SU-DHL-6 (cell line): ENCODE measurements at regions not wholly inside any gene's neighbourhood (a gene's known extent, or its start where the extent isn't known, plus 50 kb on each side); places are given as distances from the start of the nearest gene placed in this dataset.

ENCODE experiments used
- H2AFZ ChIP-seq: fragments of 200-600 bp; sonication (generic); 2 replicates; pipeline ENCODE4 v1.6.1; 2014; ENCODE audit warnings: low read depth, mild to moderate bottlenecking, moderate library complexity, mixed read lengths, antibody characterized with exemption, low read length; ENCODE audit not compliant: severe bottlenecking
- H3F3A ChIP-seq: fragments of 200-600 bp; shearing (Covaris generic); 2 replicates; pipeline ENCODE4 v1.6.0; 2016; ENCODE audit warnings: antibody characterized with exemption, mild to moderate bottlenecking; ENCODE audit not compliant: insufficient read depth
- H3K27ac ChIP-seq: fragments of 200-600 bp; sonication (generic); 2 replicates; pipeline ENCODE4 v1.5.1; 2016; ENCODE audit warnings: low read depth, mild to moderate bottlenecking, low read length, moderate library complexity, mixed read lengths
- H3K27me3 ChIP-seq: fragments of 200-600 bp; sonication (generic), shearing (Covaris generic); 2 replicates; pipeline ENCODE4 v1.6.0; 2014; ENCODE audit warnings: mild to moderate bottlenecking, low read length
- H3K36me3 ChIP-seq: fragments of 200-600 bp; sonication (generic); 2 replicates; pipeline ENCODE4 v1.6.1; 2014; ENCODE audit warnings: mild to moderate bottlenecking, low read length, mixed read lengths
- H3K4me2 ChIP-seq: fragments of 300-600, 200-600 bp; shearing (Covaris generic), sonication (generic); 2 replicates; pipeline ENCODE4 v1.6.0; 2014; ENCODE audit warnings: low read length, low read depth, mild to moderate bottlenecking; ENCODE audit not compliant: poor library complexity, severe bottlenecking
- H3K4me3 ChIP-seq: fragments of 200-600 bp; sonication (generic); 2 replicates; pipeline ENCODE4 v1.5.1; 2014; ENCODE audit warnings: antibody characterized with exemption, low read length, mild to moderate bottlenecking, mixed read lengths; ENCODE audit not compliant: insufficient read depth, poor library complexity, severe bottlenecking
- H3K79me2 ChIP-seq: fragments of 200-600 bp; sonication (generic); 2 replicates; pipeline ENCODE4 v1.6.1; 2014; ENCODE audit warnings: mild to moderate bottlenecking, low read length, moderate library complexity; ENCODE audit not compliant: insufficient read depth
- H3K9ac ChIP-seq: fragments of 200-600 bp; sonication (generic); 2 replicates; pipeline ENCODE4 v1.7.0; 2014; ENCODE audit warnings: mild to moderate bottlenecking, low read length
- H3K9me2 ChIP-seq: fragments of 200-600 bp; sonication (generic); replicated peaks from 2 replicates; pipeline ENCODE4 v1.6.1; 2014; ENCODE audit warnings: low read length; ENCODE audit not compliant: insufficient read depth
- H3K9me3 ChIP-seq: fragments of 200-600 bp; sonication (generic); 2 replicates; pipeline ENCODE4 v1.6.1; 2014; ENCODE audit warnings: low read length, mixed read lengths; ENCODE audit not compliant: insufficient read depth
- H4K20me1 ChIP-seq: fragments of 200-600 bp; sonication (generic); 2 replicates; pipeline ENCODE4 v1.6.1; 2014; ENCODE audit warnings: low read depth, mild to moderate bottlenecking, antibody characterized with exemption, low read length, moderate library complexity, mixed read lengths
- CTCF ChIP-seq: fragments of 200-600 bp; sonication (generic); IDR thresholded peaks from one replicate; pipeline ENCODE4 v1.5.1; 2017; ENCODE audit warnings: antibody characterized with exemption, mild to moderate bottlenecking, low read length, moderate library complexity; ENCODE audit not compliant: insufficient read depth, poor library complexity, severe bottlenecking
- EZH2phosphoT487 ChIP-seq: fragments of 200-600 bp; sonication (generic), shearing (Covaris generic); conservative IDR thresholded peaks from 2 replicates; pipeline ENCODE4 v1.6.1; 2018; ENCODE audit warnings: mild to moderate bottlenecking, antibody characterized with exemption, low read length, moderate library complexity, mixed read lengths

GRCh38 chr15:95362306-95362705, 968.2 kb upstream of the NR2F2 start:
- no peak overlapping the region for H3K9ac ChIP-seq
- H3K27me3 ChIP-seq, result no peaks in the 10 kb centered on the region
- no peaks in the 10 kb centered on the region for H3K9me2 ChIP-seq
- H3K36me3 ChIP-seq, result no peaks in the 10 kb centered on the region
- H3K9me3 ChIP-seq, result no peaks in the 10 kb centered on the region
- no peaks in the 10 kb centered on the region for H3F3A ChIP-seq
- H3K4me3 ChIP-seq, result no peak overlapping the region
- no peak overlapping the region for H3K4me2 ChIP-seq
- TF ChIP-seq EZH2phosphoT487 (no peak), CTCF (no peak)
- no peak overlapping the region for H3K27ac ChIP-seq
- no peak overlapping the region for H2AFZ ChIP-seq
- no peaks in the 10 kb centered on the region for H3K79me2 ChIP-seq
- no peaks in the 10 kb centered on the region for H4K20me1 ChIP-seq

GRCh38 chr15:95363646-95364045, 966.9 kb upstream of the NR2F2 start:
- Histone ChIP-seq H3K79me2 (no peaks in the 10 kb centered on the region), H3K27me3 (no peaks in the 10 kb centered on the region), H3F3A (no peaks in the 10 kb centered on the region), H2AFZ (no peak overlapping the region), H3K4me2 (no peak overlapping the region), H3K9ac (no peak overlapping the region), H3K27ac (no peak overlapping the region), H3K9me2 (no peaks in the 10 kb centered on the region), H3K9me3 (no peaks in the 10 kb centered on the region), H4K20me1 (no peaks in the 10 kb centered on the region), H3K4me3 (no peak overlapping the region), H3K36me3 (no peaks in the 10 kb centered on the region)
- TF ChIP-seq EZH2phosphoT487, result no peak
- no peak for TF ChIP-seq CTCF

DNA sequence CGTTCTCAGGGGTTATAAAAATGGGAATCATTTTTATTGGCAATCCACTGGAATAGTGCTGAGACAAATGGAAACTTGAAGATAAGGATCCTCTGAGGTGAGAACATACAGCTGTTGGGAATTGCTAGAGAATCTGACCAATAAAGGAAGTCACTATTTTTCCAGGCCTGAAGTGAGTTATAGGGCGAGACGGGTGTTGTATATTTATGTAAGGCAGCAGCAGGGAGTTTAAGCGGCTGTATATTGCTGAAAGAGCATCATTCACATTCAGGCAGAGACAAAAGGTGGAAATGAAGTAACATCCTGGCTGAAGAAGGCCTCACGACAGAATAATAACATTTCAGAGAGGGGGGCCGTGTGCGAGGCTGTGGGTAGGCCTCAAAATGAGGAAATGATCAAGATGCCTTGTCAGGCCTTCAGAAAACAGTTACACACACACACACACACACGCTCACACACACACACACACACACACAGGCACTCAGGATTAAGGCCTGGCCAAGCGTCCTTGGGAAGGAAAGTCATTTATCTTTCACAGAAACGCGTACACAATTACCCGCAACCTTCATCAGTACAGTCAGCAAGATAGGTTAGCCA, 964.9 kb upstream of the NR2F2 start:
- Histone ChIP-seq H4K20me1 (no peaks in the 10 kb centered on the region), H3K4me3 (no peak overlapping the region), H3K9me3 (no peaks in the 10 kb centered on the region), H3K27me3 (no peaks in the 10 kb centered on the region), H2AFZ (no peak overlapping the region), H3K79me2 (no peaks in the 10 kb centered on the region), H3K9ac (no peak overlapping the region), H3F3A (no peaks in the 10 kb centered on the region), H3K36me3 (no peaks in the 10 kb centered on the region), H3K4me2 (no peak overlapping the region), H3K27ac (no peak overlapping the region), H3K9me2 (no peaks in the 10 kb centered on the region)
- TF ChIP-seq EZH2phosphoT487 (no peak), CTCF (no peak)
